ENCODE measurements at regions not wholly inside any gene's neighbourhood (a gene's known extent, or its start where the extent isn't known, plus 50 kb on each side); places are given as distances from the start of the nearest gene placed in this dataset.

- no peak for DNase-seq (ENCODE audit: low spot score)
- intact Hi-C loops (cut with DNase I): no loop called here
Measured at GRCh38 chr2:129879614-129880180, 99.8 kb upstream of the RAB6C start.

- DNase-seq (ENCODE audit: low spot score): no peak
- intact Hi-C loops (cut with DNase I): no loop called here
Measured at GRCh38 chr2:129880309-129880708, 99.2 kb upstream of the RAB6C start.

- no peak for DNase-seq (ENCODE audit: low spot score)
- intact Hi-C loops (cut with DNase I): no loop called here
Measured at GRCh38 chr2:129880971-129881370, 98.5 kb upstream of the RAB6C start.

DNA sequence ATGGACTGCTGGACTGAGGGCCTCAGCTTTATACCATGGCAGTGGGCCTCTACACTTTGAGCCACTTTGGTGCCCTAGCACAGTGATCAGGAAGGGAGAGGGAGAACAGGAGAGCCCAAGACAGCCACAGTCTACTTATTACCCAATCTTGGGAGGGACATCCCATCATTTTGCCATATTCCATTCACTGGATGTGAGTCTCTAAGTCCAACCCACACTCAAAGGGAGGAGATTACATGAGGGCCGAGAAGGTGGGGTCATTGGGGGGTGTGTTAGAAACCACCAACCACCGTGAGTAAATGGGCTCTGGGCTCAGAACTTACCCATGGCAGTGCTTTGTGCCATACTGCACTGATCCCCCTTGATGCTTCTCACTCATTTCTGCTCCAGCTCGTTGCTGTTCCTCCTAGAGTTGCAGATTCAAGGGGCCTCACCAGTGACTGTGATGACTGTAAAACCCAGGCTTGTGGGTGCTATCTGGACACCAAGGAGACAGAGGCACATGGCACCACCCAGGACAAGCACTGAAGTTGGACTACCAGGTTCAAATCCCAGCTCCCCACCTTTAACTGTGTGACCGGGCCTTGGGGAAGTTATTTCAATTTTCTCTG is 97.6 kb upstream of the RAB6C start:
- intact Hi-C loops (cut with DNase I): no loop called here
- DNase-seq (ENCODE audit: low spot score): no peak

DNA sequence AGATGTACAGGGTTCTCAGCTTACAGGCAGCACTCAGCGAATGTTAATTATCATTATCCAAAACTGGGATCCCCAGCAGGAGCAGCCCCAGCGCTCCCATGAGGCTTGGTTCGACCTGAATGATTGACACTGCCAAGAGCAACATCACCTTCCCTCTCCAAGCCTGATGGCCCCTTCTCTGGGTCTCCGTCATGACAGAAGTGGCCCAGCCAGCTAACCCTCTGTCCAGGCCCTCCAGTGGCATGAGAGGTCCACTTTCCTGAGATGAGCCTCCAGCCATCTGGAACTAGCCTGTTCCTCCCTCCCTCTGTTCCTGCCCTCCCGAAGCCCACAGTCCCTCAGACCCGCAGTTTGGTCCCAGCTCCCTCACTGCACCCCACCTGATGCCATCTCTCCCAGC is 97.0 kb upstream of the RAB6C start:
- no peak for DNase-seq (ENCODE audit: low spot score)
- intact Hi-C loops (cut with DNase I): no loop called here

- intact Hi-C loops (cut with DNase I): no loop called here
- no peak for DNase-seq (ENCODE audit: low spot score)
Measured at GRCh38 chr2:129883121-129883520, 96.3 kb upstream of the RAB6C start.

- intact Hi-C loops (cut with DNase I): no loop called here
- no peak for DNase-seq (ENCODE audit: low spot score)
Measured at GRCh38 chr2:129884221-129884786, 95.2 kb upstream of the RAB6C start.

DNA sequence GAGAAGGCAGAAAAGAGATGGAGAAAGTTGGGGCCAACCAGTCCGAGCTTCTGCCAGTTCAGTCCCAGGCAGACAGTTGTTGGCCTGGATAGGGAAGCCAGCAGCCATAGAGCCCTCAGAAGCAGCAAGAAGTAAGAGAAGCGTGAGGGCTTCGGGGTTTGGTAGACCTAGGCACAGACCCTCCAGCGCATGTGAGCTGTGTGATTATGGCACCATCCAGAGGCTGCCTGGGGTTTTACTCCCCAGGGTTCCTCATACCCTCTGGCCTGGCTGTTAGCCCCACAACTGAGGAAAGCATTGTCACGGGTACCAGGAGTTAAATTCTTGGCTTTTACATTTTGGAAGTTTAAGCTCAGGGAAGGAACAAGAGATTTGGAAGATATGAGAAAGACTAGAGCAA is 93.7 kb upstream of the RAB6C start:
- no peak for DNase-seq (ENCODE audit: low spot score)
- intact Hi-C loops (cut with DNase I): no loop called here

DNA sequence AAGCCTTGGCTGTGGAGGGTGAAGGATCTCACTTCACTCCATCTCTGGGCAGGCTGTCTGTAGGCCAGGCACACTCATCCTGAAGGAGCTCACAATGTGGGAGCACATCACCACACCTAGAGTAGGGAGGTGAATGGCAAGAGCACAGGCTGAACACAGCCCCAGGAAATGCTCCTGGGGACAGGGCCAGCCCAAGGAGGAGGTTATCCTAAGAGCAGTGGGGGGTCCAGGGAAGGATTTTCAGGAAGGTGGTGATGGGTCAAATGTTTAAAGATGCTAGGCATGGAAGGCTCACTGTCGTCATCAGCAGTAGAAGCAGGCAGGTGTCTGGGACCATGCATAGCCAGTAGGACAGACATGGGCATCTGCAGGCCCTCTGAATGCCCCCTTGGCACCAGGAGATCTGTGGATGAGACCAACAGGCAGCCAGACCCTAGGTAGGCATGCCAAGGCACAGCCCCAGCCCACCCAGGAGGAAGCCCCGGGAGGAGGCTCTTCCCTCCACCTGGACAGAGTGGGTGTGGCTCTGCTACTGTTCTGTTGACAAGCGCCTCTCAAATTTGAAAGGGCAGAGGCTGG is 91.7 kb upstream of the RAB6C start:
- DNase-seq (ENCODE audit: low spot score): no peak
- intact Hi-C loops (cut with DNase I): no loop called here

DNA sequence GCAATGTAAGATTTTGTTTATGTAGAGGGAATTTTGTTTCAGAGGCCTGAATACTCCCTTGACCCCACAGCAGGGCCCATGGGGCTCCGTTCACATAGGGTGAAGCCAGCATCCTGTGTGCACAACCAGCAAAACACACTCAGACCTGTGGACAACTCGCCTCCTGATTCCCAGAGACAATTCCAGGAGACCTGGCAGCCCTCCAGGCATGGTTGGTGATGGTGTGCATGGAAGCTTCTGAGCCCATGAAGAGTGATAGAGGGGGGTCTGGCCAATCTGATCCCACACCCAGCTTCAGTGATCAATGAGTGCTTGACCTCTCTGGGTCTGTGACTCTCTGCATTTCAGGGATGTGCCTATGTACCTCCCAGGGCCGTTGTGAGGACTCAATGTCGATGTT is 91.0 kb upstream of the RAB6C start:
- DNase-seq (ENCODE audit: low spot score): no peak
- intact Hi-C loops (cut with DNase I): no loop called here

DNA sequence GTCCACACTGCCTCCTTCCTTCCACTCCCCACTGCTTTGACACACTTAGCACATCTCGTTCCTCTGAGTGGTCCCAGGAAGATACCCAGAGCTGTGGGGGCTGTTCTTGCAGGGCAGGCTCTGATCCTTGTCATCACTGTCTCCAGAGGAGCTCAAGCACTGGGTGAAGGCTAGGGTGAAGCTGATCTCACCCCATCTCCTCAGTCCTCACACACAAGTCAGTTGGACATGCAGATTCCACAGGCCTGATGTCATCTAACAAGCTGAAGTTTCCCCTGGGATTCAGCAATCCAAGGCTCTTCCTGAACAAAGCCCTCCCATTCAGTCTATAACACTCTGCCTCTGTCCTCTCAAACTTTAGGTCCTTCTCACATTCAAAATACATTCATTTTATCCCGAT is 90.6 kb upstream of the RAB6C start:
- DNase-seq (ENCODE audit: low spot score): no peak
- intact Hi-C loops (cut with DNase I): no loop called here

GRCh38 chr2:129891341-129892320 is 87.8 kb upstream of the RAB6C start:
- no peak for DNase-seq (ENCODE audit: low spot score)

GRCh38 chr2:129892360-129892759 is 87.1 kb upstream of the RAB6C start:
- DNase-seq (ENCODE audit: low spot score): no peak
- intact Hi-C loops (cut with DNase I): no loop called here

More at GRCh38 chr2:129891341-129892320, 87.8 kb upstream of the RAB6C start:
- intact Hi-C loops (cut with DNase I): no loop called here

DNA sequence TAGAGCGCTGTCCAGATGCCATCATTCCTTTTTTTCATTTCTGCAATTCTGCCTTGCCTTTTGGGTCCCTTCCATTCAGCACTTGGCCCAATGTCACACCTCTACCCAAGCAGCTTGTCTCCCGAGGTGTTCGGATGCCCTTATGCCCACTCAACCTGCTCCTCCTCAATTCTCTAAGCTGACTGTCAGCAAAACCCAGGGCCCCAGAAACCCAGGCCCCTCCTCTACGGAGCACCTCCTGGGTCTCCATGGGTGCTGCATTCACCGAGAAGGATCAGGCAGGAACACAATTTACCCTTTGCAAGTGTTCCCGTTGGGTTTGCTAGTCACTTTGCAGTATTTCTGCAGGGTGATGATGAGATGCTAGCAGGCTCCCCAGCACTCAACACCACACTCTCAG is 86.7 kb upstream of the RAB6C start:
- no peak for DNase-seq (ENCODE audit: low spot score)
- intact Hi-C loops (cut with DNase I): no loop called here

GRCh38 chr2:129893244-129893643 is 86.2 kb upstream of the RAB6C start:
- no peak for DNase-seq (ENCODE audit: low spot score)
- intact Hi-C loops (cut with DNase I): no loop called here

- no peak for DNase-seq (ENCODE audit: low spot score)
- intact Hi-C loops (cut with DNase I): no loop called here
Measured at GRCh38 chr2:129894616-129895015, 84.8 kb upstream of the RAB6C start.

DNA sequence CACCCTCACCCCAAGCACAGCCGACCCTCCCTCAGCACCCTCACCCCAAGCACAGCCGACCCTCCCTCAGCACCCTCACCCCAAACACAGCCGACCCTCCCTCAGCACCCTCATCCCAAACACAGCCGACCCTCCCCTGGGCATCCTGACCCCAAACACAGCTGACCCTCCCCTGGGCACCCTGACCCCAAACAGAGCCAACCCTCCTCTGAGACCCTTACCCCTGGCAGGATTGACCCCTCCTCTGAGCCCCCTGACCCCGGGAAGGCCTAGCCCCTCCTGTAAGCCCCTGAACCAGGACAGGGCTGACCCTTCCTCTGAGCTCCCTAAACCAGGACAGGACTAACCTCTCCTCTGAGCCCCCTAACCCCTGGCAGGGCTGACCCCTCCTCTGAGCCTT is 84.4 kb upstream of the RAB6C start:
- peak; percentile 55 for DNase-seq (ENCODE audit: low spot score)
- intact Hi-C loops (cut with DNase I): no loop called here

DNA sequence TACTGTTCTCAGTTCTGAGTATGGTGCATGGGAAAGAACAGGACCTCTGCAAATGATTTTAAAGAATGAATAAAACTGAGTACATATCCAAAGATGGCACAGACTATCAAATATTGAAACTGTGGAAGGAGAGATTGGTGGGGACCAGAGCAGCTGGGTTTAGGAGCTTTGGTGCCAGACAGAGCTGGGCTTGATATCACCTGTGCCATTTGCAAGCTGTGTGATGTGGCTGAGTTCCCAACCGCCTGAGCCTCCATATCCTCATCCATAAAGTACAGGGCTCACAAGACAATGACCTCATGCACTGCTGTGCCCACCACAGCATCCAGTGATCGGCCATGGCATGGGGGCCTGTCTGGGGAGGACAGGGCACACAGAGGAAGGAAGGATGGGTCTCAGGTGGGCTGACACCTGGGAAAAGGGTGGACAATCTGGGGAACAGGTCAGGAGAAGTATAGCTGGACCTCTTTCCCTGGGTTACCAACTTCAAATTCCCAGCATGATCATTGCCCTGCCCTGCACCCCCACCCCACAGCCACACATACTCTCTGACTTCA is 83.9 kb upstream of the RAB6C start:
- DNase-seq (ENCODE audit: low spot score): no peak
- intact Hi-C loops (cut with DNase I): no loop called here

DNA sequence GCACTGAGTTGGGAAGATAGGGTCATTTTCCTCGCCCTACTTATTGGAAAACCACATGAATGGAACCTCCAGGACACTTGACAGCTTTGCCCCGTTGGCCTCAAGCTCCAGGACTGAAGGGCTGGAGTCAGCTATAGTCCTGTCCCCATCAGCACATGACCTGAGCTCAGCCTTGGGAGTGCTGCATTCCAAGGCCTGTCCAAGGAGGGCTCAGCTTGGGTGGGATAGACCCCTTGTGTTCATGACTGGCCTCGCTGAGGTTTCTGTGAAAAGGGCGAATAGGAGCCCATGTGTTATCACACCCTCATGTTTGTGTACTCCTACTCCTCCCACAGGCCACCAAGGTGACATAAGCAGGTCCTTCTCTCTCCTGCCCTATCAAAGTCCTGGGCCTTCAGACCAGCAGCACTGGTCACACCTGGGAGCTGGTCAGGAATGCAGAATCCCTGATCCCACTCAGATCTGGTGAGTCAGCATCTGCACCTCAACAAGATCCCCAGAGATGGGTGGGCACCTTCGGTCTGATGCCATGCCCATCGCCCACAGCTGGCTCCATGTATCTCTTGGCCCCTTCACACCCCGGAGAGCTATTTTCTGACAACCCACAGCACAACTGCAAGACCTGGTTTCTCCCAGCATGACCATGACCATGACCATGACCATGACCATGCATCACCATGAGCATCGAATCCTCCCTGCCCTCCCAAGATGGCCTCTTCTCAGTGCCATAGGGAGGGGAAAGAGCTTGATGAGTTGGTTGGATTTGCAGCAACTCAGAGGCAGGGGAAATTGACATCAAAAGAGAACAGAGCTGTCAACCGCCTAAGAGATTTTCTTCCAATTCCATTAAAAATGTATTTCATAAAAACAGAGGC is 83.0 kb upstream of the RAB6C start:
- DNase-seq (ENCODE audit: low spot score): no peak
- intact Hi-C loops (cut with DNase I): no loop called here

Measured in posterior vena cava (tissue), 2 donors.